ENCODE measurements at regions not wholly inside any gene's neighbourhood (a gene's known extent, or its start where the extent isn't known, plus 50 kb on each side); places are given as distances from the start of the nearest gene placed in this dataset.

- ATAC-seq (ENCODE audit: insufficient read depth, low read depth) (no peak), DNase-seq (no peak)
- no peak for TF ChIP-seq EZH2 (IDR thresholded peaks at IDR 0.05; ENCODE audit: borderline replicate concordance, low read depth, low read length, severe bottlenecking)
- TF ChIP-seq CTCF (IDR thresholded peaks at IDR 0.05; ENCODE audit: borderline replicate concordance, extremely low read depth, low read length, poor library complexity, severe bottlenecking), result no peak
- Histone ChIP-seq H3K9ac (ENCODE audit: low read depth, low read length) (no peak overlapping the region), H4K20me1 (ENCODE audit: insufficient read depth, low read length) (peaks cover 7% of the 10 kb centered on the region; the same call in 1 of the 2 replicates), H3K79me2 (ENCODE audit: insufficient read depth, low read length) (no peaks in the 10 kb centered on the region), H3K9me3 (ENCODE audit: insufficient read depth, low read length, severe bottlenecking) (no peaks in the 10 kb centered on the region), H3K4me2 (ENCODE audit: insufficient read depth, low read length) (no peak overlapping the region), H2AFZ (ENCODE audit: low read depth, low read length) (no peak overlapping the region), H3K4me3 (ENCODE audit: low read depth in 1 of 2, low read length in 2 of 2) (no peak overlapping the region), H3K27me3 (ENCODE audit: insufficient read depth, low read length, poor library complexity) (no peaks in the 10 kb centered on the region), H3K36me3 (ENCODE audit: insufficient read depth, low read length) (no peaks in the 10 kb centered on the region), H3K4me1 (ENCODE audit: insufficient read depth, low read length) (no peaks in the 10 kb centered on the region), H3K27ac (ENCODE audit: low read length) (no peak overlapping the region)
Observed at GRCh38 chr16:85514598-85515318, 98.4 kb upstream of the GSE1 start.

GRCh38 chr16:85515319-85515745 lies 97.8 kb upstream of the GSE1 start:
- DNase-seq, result no peak
- Histone ChIP-seq H3K79me2 (ENCODE audit: insufficient read depth, low read length) (no peaks in the 10 kb centered on the region), H4K20me1 (ENCODE audit: insufficient read depth, low read length) (peaks cover 7% of the 10 kb centered on the region; the same call in 1 of the 2 replicates), H3K27ac (ENCODE audit: low read length) (no peak overlapping the region), H2AFZ (ENCODE audit: low read depth, low read length) (no peak overlapping the region), H3K27me3 (ENCODE audit: insufficient read depth, low read length, poor library complexity) (no peaks in the 10 kb centered on the region), H3K9me3 (ENCODE audit: insufficient read depth, low read length, severe bottlenecking) (no peaks in the 10 kb centered on the region), H3K9ac (ENCODE audit: low read depth, low read length) (no peak overlapping the region), H3K4me3 (ENCODE audit: low read depth in 1 of 2, low read length in 2 of 2) (no peak overlapping the region), H3K4me1 (ENCODE audit: insufficient read depth, low read length) (no peaks in the 10 kb centered on the region), H3K4me2 (ENCODE audit: insufficient read depth, low read length) (no peak overlapping the region), H3K36me3 (ENCODE audit: insufficient read depth, low read length) (no peaks in the 10 kb centered on the region)
- ATAC-seq (ENCODE audit: insufficient read depth, low read depth), result no peak
- TF ChIP-seq EZH2 (IDR thresholded peaks at IDR 0.05; ENCODE audit: borderline replicate concordance, low read depth, low read length, severe bottlenecking), result no peak
- no peak for TF ChIP-seq CTCF (IDR thresholded peaks at IDR 0.05; ENCODE audit: borderline replicate concordance, extremely low read depth, low read length, poor library complexity, severe bottlenecking)

- Histone ChIP-seq H3K4me3 (ENCODE audit: low read depth in 1 of 2, low read length in 2 of 2) (no peak overlapping the region), H3K9me3 (ENCODE audit: insufficient read depth, low read length, severe bottlenecking) (no peaks in the 10 kb centered on the region), H2AFZ (ENCODE audit: low read depth, low read length) (no peak overlapping the region), H3K27ac (ENCODE audit: low read length) (no peak overlapping the region), H3K79me2 (ENCODE audit: insufficient read depth, low read length) (no peaks in the 10 kb centered on the region), H3K27me3 (ENCODE audit: insufficient read depth, low read length, poor library complexity) (no peaks in the 10 kb centered on the region), H3K36me3 (ENCODE audit: insufficient read depth, low read length) (no peaks in the 10 kb centered on the region), H3K9ac (ENCODE audit: low read depth, low read length) (no peak overlapping the region), H4K20me1 (ENCODE audit: insufficient read depth, low read length) (peaks cover 7% of the 10 kb centered on the region; the same call in 1 of the 2 replicates), H3K4me1 (ENCODE audit: insufficient read depth, low read length) (no peaks in the 10 kb centered on the region), H3K4me2 (ENCODE audit: insufficient read depth, low read length) (no peak overlapping the region)
- TF ChIP-seq EZH2 (IDR thresholded peaks at IDR 0.05; ENCODE audit: borderline replicate concordance, low read depth, low read length, severe bottlenecking), result no peak
- TF ChIP-seq CTCF (IDR thresholded peaks at IDR 0.05; ENCODE audit: borderline replicate concordance, extremely low read depth, low read length, poor library complexity, severe bottlenecking), result no peak
- DNase-seq, result no peak
- peak; percentile 21; the same call in 1 of the 3 replicates for ATAC-seq (ENCODE audit: insufficient read depth, low read depth)
Observed at GRCh38 chr16:85515830-85516397, 97.2 kb upstream of the GSE1 start.
